GM19463 (cell line): ENCODE measurements at regions not wholly inside any gene's neighbourhood (a gene's known extent, or its start where the extent isn't known, plus 50 kb on each side); places are given as distances from the start of the nearest gene placed in this dataset.
A peak's percentile ranks its signal among the peaks of the same experiment; 100 is the strongest.

ENCODE experiments used
- ATAC-seq: cut with Tn5 transposase; IDR thresholded peaks from one replicate; pipeline ENCODE4 v1.9.1; 2021; ENCODE audit warnings: mild to moderate bottlenecking, moderate library complexity; ENCODE audit not compliant: unreplicated experiment

- ATAC-seq: no peak
Measured at GRCh38 chr9:20291201-20291600, 331.1 kb downstream of the MLLT3 start.

GRCh38 chr9:20290257-20290656 is 332.0 kb downstream of the MLLT3 start:
- ATAC-seq: no peak

DNA sequence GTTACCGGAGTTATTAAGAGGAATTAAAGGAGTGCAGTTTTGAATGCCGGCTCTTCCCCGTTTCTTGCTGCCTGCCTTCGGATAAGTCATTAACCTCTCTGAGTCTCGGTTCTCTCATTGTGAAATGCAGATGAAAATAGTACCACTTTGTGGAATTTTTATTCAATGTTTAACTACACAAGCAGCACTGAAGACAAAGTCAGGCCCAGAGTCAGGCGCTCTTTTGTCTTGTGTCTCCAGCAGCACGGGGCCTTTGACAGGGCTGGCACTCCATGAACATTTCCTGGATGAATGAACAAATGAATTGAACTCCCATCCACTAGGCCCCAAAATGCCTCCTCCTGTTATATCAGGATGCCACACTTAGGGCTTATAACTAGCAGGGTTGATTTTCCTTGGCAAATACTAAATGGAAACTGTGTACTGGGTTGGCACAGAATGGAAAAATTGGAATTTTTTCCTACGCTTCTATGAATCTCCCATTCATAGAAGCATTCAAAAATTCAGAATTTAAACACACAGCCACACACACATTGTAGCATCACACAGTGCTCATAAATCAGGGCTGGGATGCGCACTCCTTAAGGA is 332.8 kb downstream of the MLLT3 start:
- ATAC-seq: peak; percentile 17

GRCh38 chr9:20286969-20287368 is 335.3 kb downstream of the MLLT3 start:
- ATAC-seq: no peak

GRCh38 chr9:20286154-20286700 is 336.1 kb downstream of the MLLT3 start:
- no peak for ATAC-seq

DNA sequence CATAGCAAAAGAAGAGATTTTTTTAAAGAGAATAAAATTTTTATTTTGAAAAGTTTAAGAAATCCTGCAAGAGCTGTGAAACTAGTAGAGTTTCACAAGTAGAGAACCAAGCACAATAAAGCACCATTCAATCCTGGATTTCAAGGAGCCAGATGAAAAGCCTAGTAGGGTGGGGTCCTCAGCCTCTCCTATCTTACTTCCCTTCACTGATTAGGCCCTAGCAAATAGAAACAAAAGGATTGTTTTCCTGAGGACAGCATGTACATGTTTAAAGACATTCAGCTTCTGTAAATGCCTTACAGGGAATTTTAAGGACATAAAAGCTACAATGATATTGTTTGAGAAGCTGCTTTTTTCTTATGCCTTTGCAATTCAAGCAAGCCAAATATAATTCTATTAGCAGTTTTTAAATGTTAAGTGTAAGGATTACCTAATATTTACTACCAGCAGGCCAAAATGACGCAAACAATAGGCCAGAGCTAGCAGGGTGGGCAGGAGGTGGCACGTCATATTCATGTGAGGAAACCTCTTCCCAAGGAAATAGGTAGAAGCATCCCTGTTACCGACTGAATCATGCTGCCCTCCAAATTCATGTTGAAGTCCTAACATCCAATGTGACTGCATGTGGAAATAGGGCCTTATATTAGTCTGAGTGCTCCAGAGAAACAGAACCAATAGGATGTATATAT is 337.6 kb downstream of the MLLT3 start:
- no peak for ATAC-seq

GRCh38 chr9:20280330-20280729 is 342.0 kb downstream of the MLLT3 start:
- ATAC-seq: no peak

DNA sequence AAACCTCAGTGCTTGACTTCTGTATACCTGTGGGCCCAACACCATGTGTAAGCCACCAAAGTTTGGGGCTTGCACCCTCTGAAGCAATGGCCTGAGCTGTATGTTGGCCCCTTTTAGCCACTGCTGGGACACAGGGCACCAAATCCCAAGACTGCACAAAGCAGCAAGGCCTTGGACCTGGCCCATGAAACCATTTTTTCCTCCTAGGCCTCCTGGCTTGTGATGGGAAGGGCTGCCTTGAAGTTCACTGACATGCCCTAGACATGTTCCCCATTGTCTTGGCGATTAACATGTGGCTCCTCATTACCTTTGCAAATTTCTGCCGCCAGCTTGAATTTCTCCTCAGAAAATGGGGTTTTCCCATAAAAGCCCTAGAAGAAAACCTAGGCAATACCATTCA is 345.5 kb downstream of the MLLT3 start:
- no peak for ATAC-seq

DNA sequence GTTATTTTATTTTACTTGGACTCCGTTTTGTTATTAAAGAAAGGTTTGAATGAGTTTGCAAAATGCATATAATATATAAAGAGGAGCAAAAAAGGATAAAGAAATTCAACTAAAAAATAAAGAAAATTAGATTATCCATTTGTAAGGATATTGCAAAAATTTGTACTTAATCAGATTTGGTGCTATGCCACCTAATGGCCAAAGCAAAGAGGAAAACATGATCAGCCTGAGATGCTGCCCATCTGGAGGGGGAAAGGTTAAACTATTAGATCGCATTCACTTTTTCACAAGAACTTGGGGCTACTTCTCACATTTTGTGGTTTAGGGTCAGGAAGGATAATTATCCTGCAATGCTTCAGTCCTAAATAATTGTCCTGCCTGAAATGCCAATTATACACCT is 350.6 kb downstream of the MLLT3 start:
- no peak for ATAC-seq

- peak; percentile 53 for ATAC-seq
Measured at GRCh38 chr9:20271096-20271495, 351.2 kb downstream of the MLLT3 start.

DNA sequence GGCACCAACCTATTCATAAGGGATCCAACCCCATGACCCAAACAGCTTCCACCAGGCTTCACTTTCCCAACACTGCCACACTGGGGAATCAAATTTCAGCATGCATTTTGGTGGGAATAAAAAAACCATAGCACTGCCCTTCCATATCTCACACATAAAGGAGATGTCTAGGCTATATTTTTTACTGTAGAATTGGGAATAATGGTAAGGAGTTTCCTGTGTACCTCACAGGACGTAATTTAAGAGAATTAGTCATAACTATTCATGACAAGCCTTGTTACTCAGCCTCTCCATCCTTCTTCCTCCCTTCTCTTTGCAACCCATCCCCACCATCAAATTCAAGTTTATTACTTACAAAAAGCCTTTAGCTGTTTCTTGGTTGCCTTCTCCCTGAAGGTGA is 352.1 kb downstream of the MLLT3 start:
- no peak for ATAC-seq

DNA sequence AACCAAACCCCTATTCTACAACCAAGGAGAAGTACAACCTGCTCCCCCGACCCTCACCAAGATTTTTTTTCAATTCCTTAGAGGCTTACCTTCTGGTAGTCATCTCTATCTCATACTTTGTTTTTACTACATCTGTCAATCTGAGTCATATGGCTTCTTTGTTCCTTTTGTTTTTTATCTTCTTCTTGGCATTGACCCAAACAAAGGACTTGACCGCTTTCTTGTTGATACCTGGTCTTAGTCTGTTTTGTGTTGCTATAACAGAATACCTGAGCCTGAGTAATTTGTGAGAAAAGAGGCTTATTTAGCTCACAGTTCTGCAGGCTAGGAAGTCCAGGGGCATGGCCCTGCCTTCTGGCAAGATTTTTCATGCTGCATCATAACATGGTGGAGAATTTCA is 352.7 kb downstream of the MLLT3 start:
- no peak for ATAC-seq

GRCh38 chr9:20264896-20265295 is 357.4 kb downstream of the MLLT3 start:
- no peak for ATAC-seq

GRCh38 chr9:20262611-20263010 is 359.7 kb downstream of the MLLT3 start:
- ATAC-seq: no peak

GRCh38 chr9:20256284-20256948 is 365.9 kb downstream of the MLLT3 start:
- ATAC-seq: no peak

DNA sequence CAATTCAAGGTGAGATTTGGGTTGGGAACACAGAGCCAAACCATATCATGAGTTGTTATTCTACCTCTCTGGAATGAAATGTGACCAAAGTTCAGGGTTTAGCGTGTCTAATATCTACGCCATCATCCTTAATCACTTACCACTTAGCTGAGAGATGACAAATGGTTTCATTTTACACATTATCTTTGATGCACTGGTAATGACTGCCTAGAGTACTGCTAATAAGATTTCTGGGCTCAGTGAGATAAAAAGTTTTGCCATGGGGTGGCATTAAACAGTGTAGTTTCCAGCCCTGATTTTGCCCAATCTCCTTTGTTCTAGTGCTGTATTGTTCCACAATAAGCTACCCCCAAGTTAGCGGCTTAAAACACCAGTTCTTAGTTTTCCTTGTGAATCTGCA is 367.2 kb downstream of the MLLT3 start:
- no peak for ATAC-seq

DNA sequence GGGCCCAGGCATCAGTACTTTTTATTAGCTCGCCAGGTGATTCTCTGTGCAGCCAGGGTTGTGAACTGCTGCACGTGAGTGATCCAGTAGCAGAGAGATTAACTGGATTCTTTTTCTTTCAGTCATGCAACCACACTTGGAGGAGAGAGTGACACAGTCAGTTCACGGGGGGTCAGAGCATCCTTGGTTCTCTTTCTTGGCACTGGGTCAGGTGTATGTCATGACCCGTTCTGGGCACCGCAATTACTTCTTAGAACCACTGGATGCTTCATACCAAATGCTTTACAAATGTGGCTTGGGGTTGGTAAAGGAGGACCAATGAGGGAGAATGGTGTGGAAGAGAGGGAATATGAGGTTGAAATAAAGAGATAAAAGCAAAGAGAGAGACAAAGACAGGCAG is 368.7 kb downstream of the MLLT3 start:
- no peak for ATAC-seq

- no peak for ATAC-seq
Measured at GRCh38 chr9:20252778-20253177, 369.5 kb downstream of the MLLT3 start.

GRCh38 chr9:20250791-20251190 is 371.5 kb downstream of the MLLT3 start:
- no peak for ATAC-seq

- no peak for ATAC-seq
Measured at GRCh38 chr9:20244271-20244670, 378.0 kb downstream of the MLLT3 start.

DNA sequence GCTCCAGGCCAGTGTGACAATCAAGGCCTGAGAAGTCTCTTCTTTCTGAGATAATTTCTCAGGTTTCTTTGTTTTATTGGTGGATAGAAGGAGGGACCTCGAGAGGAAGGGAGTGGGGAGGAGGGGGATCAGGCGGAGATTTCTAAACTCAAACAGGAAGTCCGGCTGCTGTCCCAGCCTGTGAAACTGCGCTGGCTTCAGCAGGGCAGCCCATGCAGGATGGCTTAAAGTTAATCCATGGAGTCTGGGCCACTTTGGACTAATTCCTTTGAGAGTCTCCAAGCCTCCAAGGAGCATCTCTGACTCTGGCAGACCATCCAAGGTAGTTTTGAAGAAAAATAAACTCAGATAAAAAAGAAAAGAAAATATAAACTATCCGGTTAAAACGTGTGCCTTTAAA is 378.5 kb downstream of the MLLT3 start:
- no peak for ATAC-seq
